CD4-positive, alpha-beta T cell treated with Interleukin-2 at 100 ng/mL for 4 hours (primary cell): ENCODE measurements at regions not wholly inside any gene's neighbourhood (a gene's known extent, or its start where the extent isn't known, plus 50 kb on each side); places are given as distances from the start of the nearest gene placed in this dataset.
"Not testable (repeated sequence)": the region's sequence is repeated elsewhere in the genome, so short reads cannot be mapped to it uniquely, and the experiment has no call there.

Source experiments
- DNase-seq: peaks from one replicate; pipeline ENCODE4 v3.0.0-alpha.2; 2020; ENCODE audit warnings: low spot score

DNA sequence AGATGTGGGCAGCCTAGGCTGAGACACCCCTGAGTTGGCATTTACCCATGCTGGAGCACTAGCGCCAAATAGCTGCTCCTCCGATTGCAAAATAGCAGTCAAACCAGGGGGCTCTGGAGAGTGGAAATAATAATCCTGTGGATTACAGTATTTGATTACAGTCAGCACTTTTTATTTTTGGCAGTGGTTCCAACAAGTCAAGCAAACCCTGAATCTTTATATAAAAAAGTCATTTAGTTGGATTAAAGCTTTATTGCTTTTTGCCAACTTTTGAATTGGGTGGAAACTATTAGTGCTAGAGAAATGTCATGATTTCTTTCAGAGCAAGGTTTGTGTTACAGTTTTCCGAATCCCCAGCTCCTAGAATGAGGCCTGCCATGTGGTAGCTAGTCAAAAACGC is 99.3 kb upstream of the FAM20A start:
- DNase-seq: no peak

DNA sequence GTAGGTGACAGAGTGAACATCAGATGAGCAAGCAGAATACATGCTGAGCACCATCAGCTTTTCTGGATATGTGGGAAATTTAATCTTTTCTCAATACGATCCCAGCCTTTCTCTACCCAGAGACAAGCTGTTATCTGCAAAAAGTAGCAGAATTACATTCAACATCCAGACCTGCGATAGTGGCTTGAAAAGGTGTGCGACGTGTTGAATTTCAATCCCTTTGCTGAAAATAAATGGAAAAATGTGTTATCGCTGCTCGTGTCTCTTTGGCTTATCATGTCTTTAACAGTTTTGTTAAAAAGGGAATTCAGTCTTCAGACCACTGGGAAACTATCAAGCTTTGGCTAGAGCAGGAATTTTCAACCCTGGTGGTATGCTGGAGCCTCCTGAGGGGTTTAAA is 98.8 kb upstream of the FAM20A start:
- DNase-seq: no peak

DNA sequence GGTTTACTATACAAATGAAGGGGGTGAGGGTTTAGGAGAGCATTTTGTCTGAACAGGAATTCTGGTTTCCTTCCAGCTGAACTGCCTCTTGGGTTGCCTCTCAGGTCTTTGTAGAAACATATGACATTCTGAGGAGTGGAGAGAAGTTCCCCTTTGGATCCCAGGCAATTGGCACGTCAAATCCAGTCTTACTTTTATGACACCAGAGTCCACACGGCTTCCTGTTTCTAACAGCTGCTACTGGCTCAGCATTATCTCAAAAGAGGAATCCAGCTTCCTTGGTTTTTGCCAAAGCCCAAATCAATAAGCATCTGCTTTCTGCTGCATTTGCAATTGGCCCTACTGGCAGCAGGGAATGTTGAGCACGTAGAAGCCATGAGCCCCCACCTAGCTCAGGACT is 97.6 kb upstream of the FAM20A start:
- no peak for DNase-seq

DNA sequence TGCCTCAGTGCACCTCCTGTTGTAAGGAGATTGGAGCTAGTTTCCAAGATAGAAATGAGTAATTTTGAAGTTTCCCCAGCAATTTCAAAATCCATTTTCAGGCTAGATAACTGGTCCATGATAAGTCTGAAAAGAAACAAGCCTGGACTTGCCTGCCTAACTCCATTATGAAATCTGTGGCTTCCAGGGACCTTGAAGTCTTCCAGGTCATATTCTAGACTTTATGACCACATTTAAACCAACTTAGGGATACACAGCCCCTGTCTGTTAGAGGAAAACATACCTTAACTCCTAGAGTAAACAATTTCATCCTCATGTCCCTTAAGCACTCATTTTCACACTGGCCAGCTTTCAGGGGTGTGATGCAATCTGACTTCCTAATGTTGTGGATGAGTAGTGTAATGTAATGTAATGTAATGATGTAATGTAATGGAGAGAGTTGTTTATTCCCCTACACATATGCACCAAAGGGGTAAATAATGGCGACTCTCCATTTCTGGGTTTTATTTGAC is 96.7 kb upstream of the FAM20A start:
- DNase-seq: no peak

DNA sequence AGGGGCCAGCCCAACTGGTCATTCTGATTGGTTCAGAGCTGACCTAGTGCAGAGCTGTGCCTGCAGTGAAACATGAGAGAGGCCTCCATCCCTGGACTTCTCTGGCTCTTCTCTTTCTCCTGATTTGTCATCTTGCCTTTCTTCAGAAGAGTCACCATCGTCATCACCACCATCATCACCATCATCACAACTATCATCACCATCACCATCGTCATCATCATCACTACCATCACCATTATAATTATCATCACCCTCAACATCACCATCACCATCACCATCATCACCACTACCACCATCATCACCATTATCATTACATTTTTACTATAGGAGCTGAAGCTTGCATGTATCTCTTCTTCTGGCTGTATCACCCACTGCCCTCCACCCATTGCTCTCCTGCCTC is 94.5 kb upstream of the FAM20A start:
- no peak for DNase-seq

DNA sequence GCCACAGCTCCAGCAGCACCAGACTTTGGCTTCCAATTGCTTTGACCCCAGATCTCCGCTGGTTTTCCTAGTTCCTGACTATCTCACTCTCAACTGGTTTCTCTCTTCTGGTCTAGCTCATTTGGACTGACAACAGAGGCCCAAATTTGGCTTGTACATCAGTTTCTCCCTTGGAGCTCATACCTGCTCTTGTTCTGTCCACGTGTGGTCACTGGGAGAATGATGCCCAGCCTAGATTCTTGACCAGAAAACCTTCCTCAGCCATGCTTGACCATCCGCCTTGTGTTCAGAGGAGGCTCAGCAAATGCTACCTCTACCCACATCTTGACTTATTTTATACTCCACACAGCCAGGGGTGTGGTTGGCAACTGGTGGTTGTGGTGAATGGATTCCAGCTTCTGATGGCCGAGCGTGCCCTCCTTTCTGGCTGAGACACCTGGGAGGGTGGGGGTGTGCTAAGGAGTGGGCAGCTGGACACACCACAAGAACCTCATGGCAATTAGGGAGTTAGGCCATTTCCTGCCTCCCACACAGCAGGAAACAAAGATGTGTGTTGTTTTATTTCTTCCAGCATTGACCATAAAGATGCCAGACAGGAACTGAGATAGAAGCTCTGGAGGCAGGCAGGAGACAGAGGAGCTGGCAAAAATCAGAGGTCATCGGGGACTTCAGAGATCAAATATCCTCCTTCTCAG is 93.8 kb upstream of the FAM20A start:
- DNase-seq: no peak

DNA sequence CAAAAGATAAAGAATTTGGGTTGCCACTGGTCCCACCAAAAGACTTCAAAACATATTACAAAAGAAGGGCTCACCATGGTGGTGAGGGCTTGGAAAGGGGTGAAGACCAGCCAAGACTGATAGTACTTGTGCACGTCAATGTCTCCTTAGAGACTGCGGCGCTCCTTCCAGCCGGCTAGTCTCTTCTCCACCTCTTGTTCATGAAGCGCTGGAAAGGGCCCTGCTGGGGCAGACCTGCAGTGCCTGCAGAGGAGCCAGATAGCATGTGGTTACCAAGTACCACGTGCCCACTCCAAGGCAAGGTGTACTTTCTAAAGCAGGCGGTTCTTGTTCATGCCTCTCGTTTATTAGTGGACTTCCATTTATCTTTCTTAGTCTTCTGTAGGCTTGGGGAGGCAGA is 92.7 kb upstream of the FAM20A start:
- no peak for DNase-seq

DNA sequence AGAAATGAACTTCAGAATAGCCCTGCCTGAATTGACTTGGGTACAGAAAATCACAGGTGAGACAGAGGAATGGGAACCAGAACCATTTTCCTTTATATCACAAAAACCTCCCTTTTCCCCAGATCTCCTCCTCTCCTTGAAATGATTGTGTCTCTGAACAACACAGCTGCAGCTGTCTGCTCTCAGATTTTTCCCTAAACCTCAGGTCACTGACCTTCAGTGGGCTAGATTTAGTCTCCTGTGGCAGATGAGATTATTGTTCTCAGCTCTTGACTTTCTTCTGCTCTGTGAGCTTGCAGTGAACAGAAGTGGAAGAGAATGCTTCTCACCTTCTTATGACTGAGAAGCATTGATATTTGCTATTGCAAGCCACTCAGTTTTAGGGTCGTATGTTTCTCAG is 92.3 kb upstream of the FAM20A start:
- no peak for DNase-seq

DNA sequence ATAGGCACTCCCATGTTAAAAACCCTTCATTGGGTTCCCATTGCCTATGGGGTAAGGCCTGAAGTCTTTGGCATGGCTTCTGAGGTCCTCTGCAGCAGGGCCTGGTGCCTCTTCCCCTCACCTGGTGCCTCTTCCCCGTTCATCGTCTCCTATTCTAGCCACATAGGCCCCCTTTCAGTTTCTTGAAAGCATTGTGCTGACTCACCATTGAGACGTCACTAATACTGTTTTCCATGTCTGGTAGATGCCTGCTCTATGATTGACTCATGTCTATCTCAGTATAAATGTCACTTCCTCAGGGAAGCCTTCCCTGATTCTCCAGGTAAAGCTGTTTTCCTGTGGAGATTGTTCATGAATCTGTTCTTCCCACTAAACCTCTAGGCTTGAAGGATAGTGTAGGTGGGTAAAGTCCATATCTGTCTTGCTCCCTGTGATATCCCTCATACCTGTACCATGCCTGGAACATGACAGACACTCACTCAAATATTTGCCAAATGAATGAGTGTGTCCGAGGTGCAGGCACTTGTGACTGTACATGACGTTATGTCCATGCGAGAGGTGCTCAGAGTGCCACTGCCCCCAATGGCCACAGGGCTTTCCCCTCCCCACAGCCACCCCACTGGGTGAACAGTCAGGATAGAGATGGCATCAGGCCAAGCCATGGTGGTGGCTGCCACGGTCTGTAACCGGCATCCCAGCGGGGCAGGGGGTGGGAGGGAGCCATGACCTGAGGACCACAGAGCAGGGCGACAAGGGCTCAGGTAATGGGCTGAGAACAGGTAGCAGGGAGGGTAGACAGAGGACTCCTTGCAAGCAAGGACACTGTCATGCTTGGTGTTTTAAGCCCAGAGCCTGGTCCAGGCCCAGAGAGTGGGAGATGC is 85.2 kb upstream of the FAM20A start:
- no peak for DNase-seq

DNA sequence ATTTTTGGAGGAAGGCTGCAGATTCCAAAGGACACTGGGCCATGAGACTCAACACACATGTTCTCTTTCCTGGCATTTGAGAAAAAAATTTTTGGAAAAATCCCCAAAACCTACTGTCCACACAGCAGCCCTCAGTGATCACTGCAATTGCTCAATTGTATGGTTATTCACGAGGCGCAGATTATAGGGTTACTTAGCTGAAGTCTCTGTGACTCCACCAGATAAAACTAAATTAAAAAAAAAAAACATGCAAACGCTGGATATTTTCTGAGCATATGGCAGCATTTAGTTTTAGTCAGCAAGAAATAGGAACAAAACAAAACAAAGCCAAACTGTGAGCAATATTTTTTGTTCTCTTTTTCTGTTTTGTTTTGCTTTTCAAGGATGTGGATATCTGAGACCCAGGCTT is 83.8 kb upstream of the FAM20A start:
- DNase-seq: no peak

DNA sequence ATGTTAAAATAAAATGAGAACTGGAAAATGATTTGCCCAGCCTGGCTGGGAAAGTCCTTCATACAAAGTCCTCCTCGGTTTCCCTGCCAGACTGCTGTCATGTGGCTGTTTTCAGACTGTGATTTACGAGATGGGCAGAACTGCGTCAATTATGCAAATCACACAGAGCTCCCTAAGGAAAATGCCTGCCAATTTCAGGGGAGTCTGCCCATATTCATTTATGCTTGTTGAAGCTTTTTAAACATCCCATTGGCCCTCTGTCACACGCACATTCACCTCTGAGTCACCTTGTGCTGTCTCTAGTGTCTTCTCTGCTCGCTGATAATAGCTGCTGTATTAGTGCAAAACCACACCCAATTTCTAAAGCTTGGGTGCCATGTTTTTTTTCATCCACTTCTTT is 81.7 kb upstream of the FAM20A start:
- DNase-seq: no peak

DNA sequence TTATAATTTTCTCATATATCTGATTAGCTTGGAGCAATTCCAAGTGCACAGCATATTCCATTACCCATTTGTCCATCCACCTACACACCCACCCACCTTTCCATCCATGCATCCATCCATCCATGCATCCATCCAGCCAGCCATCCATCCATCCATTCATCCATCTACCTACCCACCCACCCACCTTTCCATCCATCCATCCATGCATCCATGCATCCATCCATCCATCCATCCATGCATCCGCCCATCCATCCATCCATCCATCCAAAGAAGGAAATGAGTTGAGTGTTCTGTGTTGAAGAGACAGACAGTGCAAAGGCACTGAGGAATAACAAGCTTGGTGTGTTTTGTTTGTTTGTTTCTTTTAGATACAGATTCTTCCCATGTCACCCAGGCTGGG is 78.7 kb upstream of the FAM20A start:
- DNase-seq: no peak

DNA sequence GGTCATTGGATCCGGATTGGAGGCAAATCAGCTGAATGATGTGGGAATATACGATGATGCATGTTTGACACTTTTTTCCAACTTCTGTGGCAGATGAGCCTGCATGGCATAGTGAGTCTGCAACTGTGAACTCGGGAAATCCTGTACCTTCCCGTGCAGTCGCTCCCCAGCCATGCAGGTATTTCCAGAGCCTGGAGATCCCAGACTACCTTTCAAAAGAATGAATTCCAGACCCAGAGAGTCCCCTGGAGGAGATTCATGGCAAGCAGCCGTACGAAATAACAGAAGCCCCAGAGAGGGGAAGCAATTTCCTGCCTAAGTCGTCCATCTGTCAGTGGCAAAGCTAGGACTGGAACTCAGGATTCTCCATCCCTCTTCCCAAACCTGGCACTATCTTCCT is 75.7 kb upstream of the FAM20A start:
- DNase-seq: no peak

DNA sequence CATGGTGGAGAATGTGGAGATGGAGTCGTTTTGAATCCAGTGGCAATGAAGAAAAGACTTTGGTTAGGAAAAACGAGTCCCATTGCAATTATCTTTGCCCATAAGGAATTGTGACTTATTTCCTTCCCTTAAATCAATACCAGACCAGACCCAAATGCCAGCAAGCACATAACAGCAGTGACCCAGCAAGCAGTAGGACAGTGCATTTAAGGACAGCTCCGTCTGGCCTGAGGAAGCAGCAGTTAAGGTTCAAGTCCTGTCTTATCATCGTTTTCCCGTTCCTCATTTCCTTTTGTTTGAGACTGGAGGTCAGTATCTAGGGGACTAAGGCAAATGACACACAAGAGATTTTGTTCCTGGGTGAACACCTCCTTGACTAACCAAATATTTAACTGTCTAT is 74.6 kb upstream of the FAM20A start:
- DNase-seq: no peak

DNA sequence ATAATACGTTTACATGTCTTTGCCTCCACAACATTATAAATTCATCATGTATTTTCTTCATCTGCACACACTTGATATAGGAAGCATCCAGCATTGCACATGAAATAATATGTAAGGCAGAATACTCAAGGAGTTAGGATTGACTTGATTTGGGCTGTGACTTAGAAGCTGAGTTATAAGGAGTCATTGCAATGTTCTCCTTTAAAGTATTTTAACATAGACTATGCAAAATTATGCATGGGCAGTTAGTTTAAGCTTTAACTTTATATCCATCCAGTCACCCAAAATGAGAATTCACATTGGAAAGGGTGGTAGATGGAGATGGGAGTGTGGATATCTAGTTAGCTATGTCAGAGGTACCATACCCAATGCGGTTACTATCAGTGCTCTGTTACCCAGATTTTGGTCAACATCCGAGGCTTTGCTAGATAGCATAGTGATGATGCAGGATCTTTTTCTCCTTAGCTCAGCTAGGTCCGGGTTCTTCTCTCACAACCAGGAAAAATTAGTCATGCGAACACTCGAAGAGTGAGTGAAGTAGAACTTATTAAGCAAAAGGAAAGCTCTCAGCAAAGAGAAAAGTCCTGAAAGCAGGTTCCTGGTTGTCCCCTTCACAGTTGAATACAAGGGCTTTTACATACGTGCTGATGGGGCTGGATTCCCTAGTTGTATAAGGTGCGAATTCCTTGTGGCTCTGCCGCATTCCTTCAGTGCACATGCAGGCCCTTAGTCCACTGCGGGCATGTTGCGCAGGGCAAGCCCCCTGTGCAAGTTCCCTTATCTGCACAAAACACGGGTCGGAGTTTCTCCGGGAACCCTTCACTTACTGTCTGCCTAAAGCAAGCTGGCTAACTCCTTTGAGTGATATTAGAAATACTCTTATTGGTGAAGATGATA is 73.1 kb upstream of the FAM20A start:
- DNase-seq: no peak

DNA sequence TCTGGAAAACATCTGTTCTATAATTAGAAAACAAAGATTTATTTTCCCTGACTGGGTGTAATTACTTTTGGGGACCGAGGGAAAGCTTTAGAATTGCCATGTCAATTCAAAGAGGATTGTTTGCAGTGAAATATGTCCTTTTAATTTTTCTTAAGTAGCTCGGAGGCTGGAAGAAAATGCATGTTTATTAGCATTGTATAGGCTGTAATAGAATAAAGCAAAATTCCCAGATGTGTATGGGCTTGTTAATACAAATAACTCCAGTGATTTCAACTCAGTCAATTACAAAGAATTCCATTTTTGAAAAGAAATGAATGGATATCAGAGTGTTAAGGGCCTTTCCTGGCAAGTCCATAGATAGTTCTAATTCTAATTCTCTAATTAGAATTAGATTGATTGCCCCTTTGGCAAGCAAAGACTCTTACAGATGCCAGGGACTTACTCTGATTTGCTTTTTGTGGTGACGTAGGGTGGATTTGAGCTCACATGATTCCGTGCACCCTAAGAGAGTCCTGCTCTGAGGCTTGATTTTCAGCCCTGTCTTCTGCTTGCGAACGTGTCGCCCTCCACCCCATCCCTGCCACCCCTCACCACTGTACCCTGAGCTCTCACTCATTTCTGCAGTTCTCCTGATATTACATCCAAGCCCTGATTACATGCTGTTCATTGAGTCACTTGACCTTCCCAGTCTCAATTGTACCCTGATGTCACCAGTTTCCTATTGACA is 70.0 kb upstream of the FAM20A start:
- DNase-seq: no peak

DNA sequence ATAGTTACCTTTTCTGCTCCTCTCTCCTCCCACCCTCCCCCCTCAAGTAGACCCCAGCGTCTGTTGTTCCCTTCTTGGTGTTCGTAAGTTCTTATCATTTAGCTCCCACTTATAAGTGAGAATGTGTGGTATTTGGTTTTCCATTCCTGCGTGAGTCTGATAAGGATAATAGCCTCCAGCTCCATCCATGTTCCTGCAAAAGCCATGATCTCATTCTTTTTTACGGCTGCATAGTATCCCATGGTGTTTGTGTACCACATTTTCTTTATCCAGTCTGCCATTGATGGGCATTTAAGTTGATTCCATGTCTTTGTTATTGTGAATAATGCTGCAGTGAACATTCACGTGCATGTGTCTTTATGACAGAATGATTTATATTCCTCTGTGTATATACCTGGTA is 65.3 kb upstream of the FAM20A start:
- DNase-seq: not testable (repeated sequence)

DNA sequence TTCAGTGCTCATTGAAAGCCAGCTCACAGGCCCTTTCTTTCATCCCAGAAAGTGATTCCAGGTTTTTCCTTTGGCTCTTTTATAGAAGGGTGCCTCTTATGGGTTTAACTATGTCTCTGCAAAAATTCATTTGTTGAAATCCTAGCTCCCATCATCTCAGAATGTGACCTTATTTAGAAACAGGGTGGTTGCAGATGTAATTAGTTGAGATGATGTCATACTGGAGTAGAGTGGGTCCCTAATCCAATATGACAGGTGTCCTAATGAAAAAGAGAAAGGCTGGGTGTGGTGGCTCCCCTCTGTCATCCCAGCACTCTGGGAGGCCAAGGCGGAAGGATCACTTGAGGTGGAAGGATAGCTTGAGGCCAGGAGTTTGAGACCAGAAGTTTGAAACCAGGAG is 64.2 kb upstream of the FAM20A start:
- DNase-seq: no peak

DNA sequence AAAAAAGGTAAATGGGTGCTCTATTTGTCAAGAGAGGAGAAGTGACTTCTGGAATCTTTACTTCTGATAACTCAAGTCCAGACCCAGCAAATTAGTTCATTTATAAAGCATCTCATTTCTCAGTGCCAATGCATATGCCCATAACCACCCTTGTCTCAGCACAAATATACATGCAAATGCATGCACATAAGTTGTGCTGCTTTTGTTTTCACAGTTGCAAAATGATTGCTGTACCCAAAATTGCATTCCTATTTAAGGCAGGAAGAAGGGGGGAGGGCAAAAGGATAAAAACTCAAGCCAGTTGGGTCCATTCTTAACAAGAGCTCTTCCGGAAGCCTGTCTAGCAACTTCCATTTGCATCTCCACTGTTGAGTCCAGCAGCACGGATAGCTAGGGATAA is 61.3 kb upstream of the FAM20A start:
- no peak for DNase-seq

DNA sequence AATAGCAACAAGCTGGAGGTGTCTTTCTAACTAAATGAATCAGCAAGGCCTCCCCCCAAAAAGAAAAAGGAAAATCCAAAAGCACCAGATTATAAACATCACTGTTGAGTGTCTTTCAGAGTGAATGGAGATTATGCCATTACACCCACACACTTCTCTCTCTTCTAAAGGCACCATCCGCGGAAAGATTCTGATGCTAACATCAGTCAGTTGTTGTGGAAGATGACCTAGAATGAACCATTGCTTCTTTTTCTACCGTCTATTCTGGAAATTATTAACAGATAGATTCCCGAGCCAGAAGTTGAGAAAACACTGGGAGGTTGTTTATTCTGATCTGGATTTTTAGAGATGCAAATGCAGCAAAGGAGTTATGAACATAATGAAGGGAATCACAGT is 60.9 kb upstream of the FAM20A start:
- no peak for DNase-seq

DNA sequence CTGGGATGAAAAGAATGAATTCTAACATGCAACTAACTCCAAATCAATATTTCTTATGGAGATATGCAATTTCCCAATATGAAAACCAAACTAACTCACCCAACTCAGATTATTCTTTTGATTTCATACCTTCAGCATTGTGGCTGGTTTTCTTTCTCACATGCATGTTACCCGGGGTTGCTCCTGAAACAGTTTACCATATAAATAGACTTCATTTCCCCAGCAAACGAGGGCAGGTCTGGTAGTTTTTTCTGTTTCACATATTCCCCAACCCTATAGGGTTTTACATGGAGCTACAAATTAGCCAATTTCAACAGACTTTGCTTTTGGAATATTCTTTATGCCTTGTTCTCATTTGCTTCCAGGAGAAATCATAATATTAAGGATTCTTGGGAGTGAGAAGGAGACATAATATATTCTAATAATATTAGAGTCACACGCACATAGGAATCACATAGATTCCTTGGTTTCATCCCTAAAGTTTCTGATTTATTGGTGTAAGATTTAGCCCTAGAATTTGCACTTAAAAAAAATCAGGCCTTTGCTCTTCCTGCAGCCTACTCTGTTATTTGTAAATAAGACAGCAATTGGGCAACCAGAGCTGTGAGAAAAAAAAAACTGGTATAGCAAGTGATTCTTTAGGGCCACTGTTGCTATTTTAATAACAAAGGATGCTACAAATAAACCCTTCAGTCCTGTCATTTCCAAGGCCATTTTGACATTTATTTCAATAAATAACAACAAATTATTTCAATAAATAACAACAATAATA is 60.3 kb upstream of the FAM20A start:
- no peak for DNase-seq
